SK-N-SH (cell line): ENCODE measurements at regions not wholly inside any gene's neighbourhood (a gene's known extent, or its start where the extent isn't known, plus 50 kb on each side); places are given as distances from the start of the nearest gene placed in this dataset.

ENCODE experiments used
- CTCF ChIA-PET: fragments of 300-600, 350-600 bp; formaldehyde crosslinking; extraction: SDS; loops from one replicate; lab custom pipeline; 2021; lab: Yijun Ruan, JAX
- POLR2A ChIA-PET: fragments of 350-600 bp; sonication (Branson Sonifier 250); formaldehyde crosslinking; extraction: SDS; loops from one replicate; lab custom pipeline; 2020; ENCODE audit warnings: antibody characterized with exemption, inconsistent platforms; lab: Yijun Ruan, JAX
- DNase-seq: peaks from one replicate; pipeline ENCODE4 v3.0.0; 2012
- H2AFZ ChIP-seq: fragments of 200-600 bp; sonication (generic); 2 replicates; pipeline ENCODE4 v1.8.1; 2016; ENCODE audit warnings: antibody characterized with exemption, mild to moderate bottlenecking, low read depth
- H3F3A ChIP-seq: fragments of 200-600 bp; sonication (generic); replicated peaks from 2 replicates; pipeline ENCODE3; 2016; ENCODE audit warnings: antibody characterized with exemption, mild to moderate bottlenecking; ENCODE audit not compliant: insufficient read depth
- H3K27ac ChIP-seq, 2 experiments: fragments of 200-500 bp in 1 of 2; fragments of 200-600 bp in 1 of 2; sonication (Bioruptor generic) in 1 of 2; sonication (generic), shearing (Covaris generic) in 1 of 2; 2 replicates each; pipeline versions ENCODE4 v1.5.1 to v1.6.1; 2014 to 2016; ENCODE audit warnings: low read depth in 2 of 2, inconsistent platforms in 1 of 2, low read length in 1 of 2, mild to moderate bottlenecking in 1 of 2, mixed read lengths in 1 of 2
- H3K27me3 ChIP-seq: fragments of 200-600 bp; sonication (generic), shearing (Covaris generic); 2 replicates; pipeline ENCODE4 v1.6.1; 2016; ENCODE audit warnings: mixed run types; ENCODE audit not compliant: insufficient read depth
- H3K36me3 ChIP-seq, 2 experiments: fragments of 200-500 bp in 1 of 2; fragments of 200-600 bp in 1 of 2; sonication (Bioruptor generic) in 1 of 2; sonication (generic) in 1 of 2; replicated peaks in 1 of 2; 2 replicates each; pipeline versions ENCODE3 to v1.5.1; 2014 to 2016; ENCODE audit warnings: low read length in 1 of 2, mild to moderate bottlenecking in 1 of 2; ENCODE audit not compliant: insufficient read depth in 2 of 2, control insufficient read depth in 1 of 2
- H3K4me1 ChIP-seq, 2 experiments: fragments of 200-500 bp in 1 of 2; fragments of 200-600 bp in 1 of 2; sonication (Bioruptor generic) in 1 of 2; sonication (generic), shearing (Covaris generic) in 1 of 2; 2 replicates each; pipeline versions ENCODE4 v1.5.1 to v1.6.1; 2014 to 2016; ENCODE audit warnings: low read depth in 1 of 2, low read length in 1 of 2, mixed run types in 1 of 2; ENCODE audit not compliant: insufficient read depth in 2 of 2, control insufficient read depth in 1 of 2
- H3K4me2 ChIP-seq: fragments of 200-600 bp; sonication (generic), shearing (Covaris generic); 2 replicates; pipeline ENCODE4 v1.6.1; 2017; ENCODE audit warnings: mixed run types
- H3K4me3 ChIP-seq, 2 experiments: fragments of 200-500 bp in 1 of 2; fragments of 200-600 bp in 1 of 2; sonication (Bioruptor generic) in 1 of 2; sonication (generic), shearing (Covaris generic) in 1 of 2; 2 replicates each; pipeline versions ENCODE4 v1.5.1 to v1.8.1; 2014 to 2016; ENCODE audit warnings: low read depth in 2 of 2, inconsistent platforms in 1 of 2, low read length in 1 of 2, mild to moderate bottlenecking in 1 of 2, mixed read lengths in 1 of 2, moderate library complexity in 1 of 2
- H3K79me2 ChIP-seq: fragments of 200-600 bp; sonication (generic); 2 replicates; pipeline ENCODE4 v1.8.1; 2017; ENCODE audit warnings: mild to moderate bottlenecking; ENCODE audit not compliant: insufficient read depth
- H3K9ac ChIP-seq: fragments of 200-600 bp; sonication (generic); 2 replicates; pipeline ENCODE4 v1.6.1; 2017; ENCODE audit warnings: mixed run types
- H3K9me2 ChIP-seq: fragments of 200-600 bp; sonication (generic); 2 replicates; pipeline ENCODE4 v1.6.1; 2017; ENCODE audit warnings: mixed run types
- H3K9me3 ChIP-seq: fragments of 200-600 bp; sonication (generic); 2 replicates; pipeline ENCODE4 v1.6.1; 2017; ENCODE audit warnings: mixed run types, mild to moderate bottlenecking, moderate library complexity
- H4K20me1 ChIP-seq: fragments of 200-600 bp; sonication (generic); 2 replicates; pipeline ENCODE4 v1.6.1; 2017; ENCODE audit warnings: mild to moderate bottlenecking, mixed run types; ENCODE audit not compliant: insufficient read depth
- CHD2 ChIP-seq: fragments of 150-350 bp; IDR thresholded peaks from 2 replicates; pipeline ENCODE4 v1.6.1; 2018; ENCODE audit warnings: low read length; ENCODE audit not compliant: partially characterized antibody
- ELF1 ChIP-seq: IDR thresholded peaks from 2 replicates; pipeline ENCODE4 v1.4.0; 2012
- EP300 ChIP-seq, 2 experiments: IDR thresholded peaks; 2 replicates each; pipeline versions ENCODE4 v1.4.0 to v1.6.1; 2012; ENCODE audit warnings: borderline replicate concordance in 1 of 2, low read depth in 1 of 2, low read length in 1 of 2
- EZH2phosphoT487 ChIP-seq: fragments of 200-600 bp; sonication (generic); IDR thresholded peaks from 2 replicates; pipeline ENCODE4 v1.6.1; 2017; ENCODE audit warnings: low read depth, mixed run types, mild to moderate bottlenecking, antibody characterized with exemption, moderate library complexity, borderline replicate concordance
- FOSL2 ChIP-seq: IDR thresholded peaks from 2 replicates; pipeline ENCODE4 v1.4.0; 2012; ENCODE audit warnings: low read depth, mild to moderate bottlenecking, moderate library complexity, borderline replicate concordance
- FOXM1 ChIP-seq: IDR thresholded peaks from 2 replicates; pipeline ENCODE4 v1.4.0; 2012; ENCODE audit warnings: low read depth, mild to moderate bottlenecking
- GABPA ChIP-seq: IDR thresholded peaks from 2 replicates; pipeline ENCODE4 v1.4.0; 2012; ENCODE audit warnings: low read depth, mild to moderate bottlenecking
- NFIC ChIP-seq: IDR thresholded peaks from 2 replicates; pipeline ENCODE4 v1.4.0; 2012; ENCODE audit warnings: borderline replicate concordance
- NRF1 ChIP-seq: IDR thresholded peaks from 2 replicates; pipeline ENCODE4 v1.6.1; 2012; ENCODE audit warnings: low read depth, mild to moderate bottlenecking, low read length
- PBX3 ChIP-seq: IDR thresholded peaks from 2 replicates; pipeline ENCODE4; 2012
- POLR2AphosphoS5 ChIP-seq: IDR thresholded peaks from 2 replicates; pipeline ENCODE4 v1.6.1; 2012; ENCODE audit warnings: low read depth, low read length
- RAD21 ChIP-seq: IDR thresholded peaks from 2 replicates; pipeline ENCODE4 v1.6.1; 2012; ENCODE audit warnings: mild to moderate bottlenecking, low read length
- RXRA ChIP-seq: IDR thresholded peaks from 2 replicates; pipeline ENCODE4 v1.4.0; 2012; ENCODE audit warnings: low read depth, mild to moderate bottlenecking, borderline replicate concordance
- TAF1 ChIP-seq: IDR thresholded peaks from 2 replicates; pipeline ENCODE4 v1.6.1; 2012; ENCODE audit warnings: low read depth, mild to moderate bottlenecking, low read length, moderate library complexity, borderline replicate concordance
- TCF12 ChIP-seq: IDR thresholded peaks from 2 replicates; pipeline ENCODE4 v1.4.0; 2012
- TEAD4 ChIP-seq: IDR thresholded peaks from 2 replicates; pipeline ENCODE4 v1.4.0; 2012; ENCODE audit warnings: mild to moderate bottlenecking, borderline replicate concordance; ENCODE audit not compliant: insufficient read depth
- WGBS: methylation state at CpG from one replicate; pipeline ENCODE4 v1.1.6; 2017; ENCODE audit warnings: low lambda C conversion rate; 5-methylcytosine and 5-hydroxymethylcytosine counted together
- TF ChIP-seq, protein P1 (sequence below): IDR thresholded peaks from 2 replicates; pipeline ENCODE4 v1.4.0; 2012; ENCODE audit warnings: low read depth, borderline replicate concordance
- TF ChIP-seq, protein P2 (sequence below): IDR thresholded peaks from 2 replicates; pipeline ENCODE4 v1.4.0; 2012; ENCODE audit warnings: low read depth
- TF ChIP-seq, protein P3 (sequence below): fragments of 150-350 bp; IDR thresholded peaks from 2 replicates; pipeline ENCODE4 v1.6.1; 2017; ENCODE audit warnings: antibody characterized with exemption, low read length, low read depth, borderline replicate concordance
- TF ChIP-seq, protein P4 (sequence below): fragments of 200-600 bp; sonication (generic); IDR thresholded peaks from 2 replicates; pipeline ENCODE4 v1.6.1; 2017; ENCODE audit warnings: antibody characterized with exemption, mild to moderate bottlenecking, moderate library complexity

DNA sequence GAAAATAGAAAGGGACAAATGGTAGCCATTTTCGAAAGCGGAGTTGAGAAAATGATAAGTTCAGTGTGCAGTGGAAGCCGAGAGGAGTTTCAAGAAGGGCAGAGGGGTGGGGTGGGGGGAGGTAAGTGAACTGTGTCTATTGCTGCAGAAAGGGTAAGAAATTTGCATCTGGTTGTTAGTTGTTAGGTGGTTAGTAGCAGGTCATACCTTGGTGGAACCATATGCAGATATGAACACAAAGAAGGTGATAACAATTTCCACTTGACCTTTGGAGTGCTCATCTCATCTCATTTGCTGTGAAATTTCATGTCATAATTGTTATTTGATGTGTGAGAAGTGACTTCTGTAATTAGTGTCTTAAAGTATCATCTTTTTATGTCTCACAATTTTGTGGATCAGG is 288.2 kb downstream of the QKI start:
- 50% methylated on average over 3 of the region's 3 CpGs for WGBS
- DNase-seq = no peak
- no peak overlapping the region for H2AFZ ChIP-seq
- no peaks in the 10 kb centered on the region for H3K9me2 ChIP-seq
- TF ChIP-seq POLR2AphosphoS5 (no peak), TAF1 (no peak), PBX3 (no peak), EZH2phosphoT487 (no peak), NRF1 (no peak), CHD2 (no peak), TCF12 (no peak), GABPA (no peak), FOXM1 (no peak), FOSL2 (no peak), RAD21 (no peak), EP300 (IDR thresholded peaks at IDR 0.05; ENCODE audit: borderline replicate concordance in 1 of 2, low read depth in 1 of 2, low read length in 1 of 2) (no peak), TEAD4 (no peak), ELF1 (no peak), NFIC (no peak)
- TF ChIP-seq, protein P1, sequence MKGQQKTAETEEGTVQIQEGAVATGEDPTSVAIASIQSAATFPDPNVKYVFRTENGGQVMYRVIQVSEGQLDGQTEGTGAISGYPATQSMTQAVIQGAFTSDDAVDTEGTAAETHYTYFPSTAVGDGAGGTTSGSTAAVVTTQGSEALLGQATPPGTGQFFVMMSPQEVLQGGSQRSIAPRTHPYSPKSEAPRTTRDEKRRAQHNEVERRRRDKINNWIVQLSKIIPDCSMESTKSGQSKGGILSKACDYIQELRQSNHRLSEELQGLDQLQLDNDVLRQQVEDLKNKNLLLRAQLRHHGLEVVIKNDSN = no peak
- TF ChIP-seq, protein P2, sequence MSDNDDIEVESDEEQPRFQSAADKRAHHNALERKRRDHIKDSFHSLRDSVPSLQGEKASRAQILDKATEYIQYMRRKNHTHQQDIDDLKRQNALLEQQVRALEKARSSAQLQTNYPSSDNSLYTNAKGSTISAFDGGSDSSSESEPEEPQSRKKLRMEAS = no peak
- POLR2A ChIA-PET = no interaction called here
- no peaks in the 10 kb centered on the region for H3F3A ChIP-seq
- CTCF ChIA-PET = no interaction called here
- H3K36me3 ChIP-seq = no peaks in the 10 kb centered on the region
- H3K27ac ChIP-seq = no peak overlapping the region
- no peaks in the 10 kb centered on the region for H3K79me2 ChIP-seq
- H3K9ac ChIP-seq = no peak overlapping the region
- H3K27me3 ChIP-seq = no peaks in the 10 kb centered on the region
- no peak overlapping the region for H3K4me2 ChIP-seq
- no peaks in the 10 kb centered on the region for H4K20me1 ChIP-seq
- no peaks in the 10 kb centered on the region for H3K4me1 ChIP-seq
- H3K4me3 ChIP-seq = no peak overlapping the region
- H3K9me3 ChIP-seq = no peaks in the 10 kb centered on the region

DNA sequence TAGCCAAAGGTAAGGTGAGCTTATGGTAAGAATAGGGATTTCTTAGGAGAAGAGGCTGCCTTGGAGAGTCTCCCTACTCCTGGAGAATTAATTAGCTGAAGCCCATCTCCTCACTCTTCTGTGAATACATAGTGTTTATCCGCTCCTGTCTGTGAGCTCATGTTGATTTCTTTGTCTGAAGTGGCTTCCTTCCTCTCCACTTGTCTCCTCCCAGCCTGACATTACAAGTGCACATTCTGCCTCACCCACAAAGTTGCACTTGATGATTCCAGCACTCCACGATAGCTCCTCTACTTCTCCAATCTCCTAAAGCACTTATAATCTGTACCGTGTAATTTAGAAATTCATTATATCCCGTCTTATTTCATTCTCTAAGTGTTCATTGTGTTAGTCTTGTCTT is 287.2 kb downstream of the QKI start:
- Histone ChIP-seq H3K9me3 (no peaks in the 10 kb centered on the region), H2AFZ (no peak overlapping the region), H3K4me1 (no peaks in the 10 kb centered on the region), H3K79me2 (no peaks in the 10 kb centered on the region), H3K9ac (no peak overlapping the region), H3K27me3 (no peaks in the 10 kb centered on the region), H3F3A (no peaks in the 10 kb centered on the region), H3K27ac (no peak overlapping the region), H3K36me3 (no peaks in the 10 kb centered on the region), H3K4me2 (no peak overlapping the region), H4K20me1 (no peaks in the 10 kb centered on the region), H3K4me3 (no peak overlapping the region), H3K9me2 (no peaks in the 10 kb centered on the region)
- WGBS = 47% methylated on average over 4 of the region's 4 CpGs
- ChIA-PET POLR2A (no interaction called here), CTCF (no interaction called here)
- no peak for DNase-seq
- TF ChIP-seq PBX3 = no peak
- TF ChIP-seq, protein P2 = no peak
- TF ChIP-seq TCF12 = no peak
- TF ChIP-seq, protein P3, sequence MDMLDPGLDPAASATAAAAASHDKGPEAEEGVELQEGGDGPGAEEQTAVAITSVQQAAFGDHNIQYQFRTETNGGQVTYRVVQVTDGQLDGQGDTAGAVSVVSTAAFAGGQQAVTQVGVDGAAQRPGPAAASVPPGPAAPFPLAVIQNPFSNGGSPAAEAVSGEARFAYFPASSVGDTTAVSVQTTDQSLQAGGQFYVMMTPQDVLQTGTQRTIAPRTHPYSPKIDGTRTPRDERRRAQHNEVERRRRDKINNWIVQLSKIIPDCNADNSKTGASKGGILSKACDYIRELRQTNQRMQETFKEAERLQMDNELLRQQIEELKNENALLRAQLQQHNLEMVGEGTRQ = no peak
- TF ChIP-seq, protein P4, sequence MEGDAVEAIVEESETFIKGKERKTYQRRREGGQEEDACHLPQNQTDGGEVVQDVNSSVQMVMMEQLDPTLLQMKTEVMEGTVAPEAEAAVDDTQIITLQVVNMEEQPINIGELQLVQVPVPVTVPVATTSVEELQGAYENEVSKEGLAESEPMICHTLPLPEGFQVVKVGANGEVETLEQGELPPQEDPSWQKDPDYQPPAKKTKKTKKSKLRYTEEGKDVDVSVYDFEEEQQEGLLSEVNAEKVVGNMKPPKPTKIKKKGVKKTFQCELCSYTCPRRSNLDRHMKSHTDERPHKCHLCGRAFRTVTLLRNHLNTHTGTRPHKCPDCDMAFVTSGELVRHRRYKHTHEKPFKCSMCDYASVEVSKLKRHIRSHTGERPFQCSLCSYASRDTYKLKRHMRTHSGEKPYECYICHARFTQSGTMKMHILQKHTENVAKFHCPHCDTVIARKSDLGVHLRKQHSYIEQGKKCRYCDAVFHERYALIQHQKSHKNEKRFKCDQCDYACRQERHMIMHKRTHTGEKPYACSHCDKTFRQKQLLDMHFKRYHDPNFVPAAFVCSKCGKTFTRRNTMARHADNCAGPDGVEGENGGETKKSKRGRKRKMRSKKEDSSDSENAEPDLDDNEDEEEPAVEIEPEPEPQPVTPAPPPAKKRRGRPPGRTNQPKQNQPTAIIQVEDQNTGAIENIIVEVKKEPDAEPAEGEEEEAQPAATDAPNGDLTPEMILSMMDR = no peak
- no peak for TF ChIP-seq NRF1
- TF ChIP-seq RXRA = no peak
- no peak for TF ChIP-seq RAD21
